Thyroid gland (tissue), 4 donors: ENCODE measurements at regions not wholly inside any gene's neighbourhood (a gene's known extent, or its start where the extent isn't known, plus 50 kb on each side); places are given as distances from the start of the nearest gene placed in this dataset.

Source experiments
- CTCF ChIP-seq, 6 experiments: fragments of 200-600 bp in 3 of 6; fragments of 450-650 bp in 3 of 6; sonication (generic) in 3 of 6; IDR thresholded peaks; one replicate each; pipeline ENCODE4 v1.5.1; 2016 to 2019; ENCODE audit warnings: antibody characterized with exemption in 6 of 6, mild to moderate bottlenecking in 2 of 6, inconsistent platforms in 1 of 6, moderate library complexity in 1 of 6
- POLR2A ChIP-seq, 2 donors: fragments of 450-650 bp; IDR thresholded peaks; one replicate each; pipeline ENCODE4 v1.6.1; 2017; ENCODE audit warnings: antibody characterized with exemption in 2 of 2, mild to moderate bottlenecking in 2 of 2, moderate library complexity in 1 of 2

- TF ChIP-seq CTCF (IDR thresholded peaks at IDR 0.05) (no peak), POLR2A (IDR thresholded peaks at IDR 0.05) (no peak)
Observed at GRCh38 chr4:152044331-152045036, 283.7 kb upstream of the GATB start.
